Heart left ventricle (tissue), 13 donors: ENCODE measurements at regions not wholly inside any gene's neighbourhood (a gene's known extent, or its start where the extent isn't known, plus 50 kb on each side); places are given as distances from the start of the nearest gene placed in this dataset.

Source experiments
- POLR2A ChIP-seq, 2 donors: fragments of 450-650 bp; IDR thresholded peaks; one replicate each; pipeline ENCODE4 v1.6.1; 2017; ENCODE audit warnings: antibody characterized with exemption in 2 of 2, mild to moderate bottlenecking in 2 of 2, moderate library complexity in 2 of 2
- TF ChIP-seq, protein P1 (sequence below), 12 donors: fragments of 200-600 bp; sonication (generic) in 4 of 12; IDR thresholded peaks; one replicate each; pipeline versions ENCODE4 v1.5.0 to v1.8.0; 2018 to 2022; ENCODE audit warnings: antibody characterized with exemption in 12 of 12, mild to moderate bottlenecking in 5 of 12
- donor health status: ischemic (EF 13 %, LVEDD 7.1; RV severe dilation, severe dysfunction).
- donor health status: DM: no; HTN: yes; CAD: no.
- donor health status: DM: no; HTN: no; CAD: no.
- donor health status: ischemic (EF 25% LVEDD 6.9; RV normal size, moderate dysfunction).
- donor health status: ischemic (EF 25% LVEDD 5.7; RV mildly dilated, moderate dysfunction).
- donor health status: ischemic (EF 35%, LVEDD 5.7; RV mildly dilated, moderate dysfunction).
- donor health status: nonischemic (EF 11% LVEDD 7.7; RV severe dilation, severe dysfunction).
- donor health status: DM: yes; HTN: yes; CAD: no.
- donor health status: PGD.
- donor health status: ischemic (EF 29% LVEDD 5.4; RV normal size, mild dysfunction).
- donor health status: nonischemic (EF 23%, LVEDD 6.1; RV moderate dilation, normal function).

DNA sequence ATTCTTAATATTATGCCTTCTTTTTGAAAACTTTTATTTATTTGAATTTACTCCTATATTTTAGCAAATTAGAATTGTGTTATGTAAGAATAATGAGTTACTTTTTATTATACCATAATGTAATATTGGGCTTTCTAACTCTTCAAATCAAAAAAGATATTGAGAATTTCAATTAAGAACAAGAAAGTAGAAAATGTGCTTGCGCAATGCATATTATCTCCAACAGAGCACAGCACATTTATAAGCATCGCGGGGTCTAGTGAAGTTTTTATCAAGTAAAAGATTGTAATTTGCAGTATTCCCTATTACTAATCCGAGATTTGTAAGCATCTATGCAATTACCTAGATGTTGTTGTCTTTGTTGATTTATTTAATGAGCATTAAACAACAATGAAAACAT lies 829.1 kb upstream of the CNTNAP5 start:
- TF ChIP-seq, protein P1, sequence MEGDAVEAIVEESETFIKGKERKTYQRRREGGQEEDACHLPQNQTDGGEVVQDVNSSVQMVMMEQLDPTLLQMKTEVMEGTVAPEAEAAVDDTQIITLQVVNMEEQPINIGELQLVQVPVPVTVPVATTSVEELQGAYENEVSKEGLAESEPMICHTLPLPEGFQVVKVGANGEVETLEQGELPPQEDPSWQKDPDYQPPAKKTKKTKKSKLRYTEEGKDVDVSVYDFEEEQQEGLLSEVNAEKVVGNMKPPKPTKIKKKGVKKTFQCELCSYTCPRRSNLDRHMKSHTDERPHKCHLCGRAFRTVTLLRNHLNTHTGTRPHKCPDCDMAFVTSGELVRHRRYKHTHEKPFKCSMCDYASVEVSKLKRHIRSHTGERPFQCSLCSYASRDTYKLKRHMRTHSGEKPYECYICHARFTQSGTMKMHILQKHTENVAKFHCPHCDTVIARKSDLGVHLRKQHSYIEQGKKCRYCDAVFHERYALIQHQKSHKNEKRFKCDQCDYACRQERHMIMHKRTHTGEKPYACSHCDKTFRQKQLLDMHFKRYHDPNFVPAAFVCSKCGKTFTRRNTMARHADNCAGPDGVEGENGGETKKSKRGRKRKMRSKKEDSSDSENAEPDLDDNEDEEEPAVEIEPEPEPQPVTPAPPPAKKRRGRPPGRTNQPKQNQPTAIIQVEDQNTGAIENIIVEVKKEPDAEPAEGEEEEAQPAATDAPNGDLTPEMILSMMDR (IDR thresholded peaks at IDR 0.05): no peak
- no peak for TF ChIP-seq POLR2A (IDR thresholded peaks at IDR 0.05)
